Mesothelial cell of epicardium (in vitro differentiated cells): ENCODE measurements at regions not wholly inside any gene's neighbourhood (a gene's known extent, or its start where the extent isn't known, plus 50 kb on each side); places are given as distances from the start of the nearest gene placed in this dataset.
"Not testable (repeated sequence)": the region's sequence is repeated elsewhere in the genome, so short reads cannot be mapped to it uniquely, and the experiment has no call there.

Source experiments
- DNase-seq, 2 experiments: peaks; one replicate each; pipeline ENCODE4 v3.0.0; 2021; ENCODE audit warnings: low spot score in 2 of 2; ENCODE audit not compliant: unreplicated experiment in 2 of 2
- H3K27ac Mint-ChIP-seq: 2 replicates; pipeline ENCODE4 v1.8.0; 2021; ENCODE audit warnings: mixed read lengths
- H3K27me3 Mint-ChIP-seq: 2 replicates; pipeline ENCODE4 v1.8.0; 2021; ENCODE audit warnings: low read depth, mixed read lengths
- H3K36me3 Mint-ChIP-seq: 2 replicates; pipeline ENCODE4 v1.8.0; 2021; ENCODE audit warnings: mixed read lengths
- H3K4me1 Mint-ChIP-seq: 2 replicates; pipeline ENCODE4 v1.8.0; 2021; ENCODE audit warnings: mixed read lengths
- H3K4me3 Mint-ChIP-seq: 2 replicates; pipeline ENCODE4 v1.8.0; 2021; ENCODE audit warnings: mild to moderate bottlenecking, moderate library complexity, mixed read lengths
- H3K9me3 Mint-ChIP-seq: 2 replicates; pipeline ENCODE4 v1.8.0; 2021; ENCODE audit warnings: mixed read lengths
- CTCF ChIP-seq: fragments of 200-600 bp; sonication (generic); IDR thresholded peaks from one replicate; pipeline ENCODE4 v1.5.0; 2021; ENCODE audit warnings: antibody characterized with exemption; ENCODE audit not compliant: unreplicated experiment

GRCh38 chr5:103860327-103860726 is 297.7 kb upstream of the NUDT12 start:
- Mint-ChIP-seq H3K9me3 (peaks cover 3% of the 10 kb centered on the region), H3K4me1 (no peaks in the 10 kb centered on the region), H3K27ac (no peak overlapping the region), H3K27me3 (no peaks in the 10 kb centered on the region), H3K36me3 (no peaks in the 10 kb centered on the region), H3K4me3 (no peak overlapping the region)
- no peak for DNase-seq
- no peak for TF ChIP-seq CTCF

- not testable (repeated sequence) for H3K27ac Mint-ChIP-seq, H3K4me3 Mint-ChIP-seq, H3K4me1 Mint-ChIP-seq, H3K9me3 Mint-ChIP-seq, H3K27me3 Mint-ChIP-seq, H3K36me3 Mint-ChIP-seq, DNase-seq
Measured at GRCh38 chr5:103858367-103858766, 295.8 kb upstream of the NUDT12 start.

- no peak overlapping the region for H3K27ac Mint-ChIP-seq
- no peak for TF ChIP-seq CTCF
- H3K27me3 Mint-ChIP-seq, result no peaks in the 10 kb centered on the region
- H3K36me3 Mint-ChIP-seq, result no peaks in the 10 kb centered on the region
- no peaks in the 10 kb centered on the region for H3K4me1 Mint-ChIP-seq
- H3K9me3 Mint-ChIP-seq, result no peaks in the 10 kb centered on the region
- no peak for DNase-seq
- no peak overlapping the region for H3K4me3 Mint-ChIP-seq
Measured at GRCh38 chr5:103851091-103851490, 288.5 kb upstream of the NUDT12 start.

- TF ChIP-seq CTCF, result no peak
- Mint-ChIP-seq H3K27ac (no peak overlapping the region), H3K36me3 (no peaks in the 10 kb centered on the region), H3K9me3 (no peaks in the 10 kb centered on the region), H3K4me1 (no peaks in the 10 kb centered on the region), H3K27me3 (no peaks in the 10 kb centered on the region), H3K4me3 (no peak overlapping the region)
- no peak for DNase-seq
Measured at GRCh38 chr5:103849934-103850333, 287.3 kb upstream of the NUDT12 start.

- H3K4me1 Mint-ChIP-seq, result no peaks in the 10 kb centered on the region
- DNase-seq, result no peak
- H3K27ac Mint-ChIP-seq, result no peak overlapping the region
- no peaks in the 10 kb centered on the region for H3K36me3 Mint-ChIP-seq
- H3K27me3 Mint-ChIP-seq, result no peaks in the 10 kb centered on the region
- H3K9me3 Mint-ChIP-seq, result peaks cover 8% of the 10 kb centered on the region
- H3K4me3 Mint-ChIP-seq, result no peak overlapping the region
- no peak for TF ChIP-seq CTCF
Measured at GRCh38 chr5:103847060-103847459, 284.5 kb upstream of the NUDT12 start.

- Mint-ChIP-seq H3K27me3 (no peaks in the 10 kb centered on the region), H3K27ac (no peak overlapping the region), H3K9me3 (peaks cover 8% of the 10 kb centered on the region), H3K36me3 (no peaks in the 10 kb centered on the region), H3K4me3 (no peak overlapping the region), H3K4me1 (no peaks in the 10 kb centered on the region)
- DNase-seq, result no peak
- no peak for TF ChIP-seq CTCF
Measured at GRCh38 chr5:103842936-103843335, 280.3 kb upstream of the NUDT12 start.
